HL-60 (cell line): ENCODE measurements at regions not wholly inside any gene's neighbourhood (a gene's known extent, or its start where the extent isn't known, plus 50 kb on each side); places are given as distances from the start of the nearest gene placed in this dataset.

ENCODE experiments used
- DNase-seq, 2 experiments: peaks; one replicate each; pipeline ENCODE4 v3.0.0-alpha.2; 2010 to 2020; ENCODE audit warnings: low read depth in 1 of 2, low spot score in 1 of 2
- H3K27ac ChIP-seq: fragments of 250-450 bp; sonication (Bioruptor Pico); replicated peaks from 2 replicates; pipeline ENCODE4 v1.5.1; 2020; ENCODE audit warnings: mild to moderate bottlenecking, moderate library complexity
- H3K27me3 ChIP-seq: fragments of 250-450 bp; sonication (Bioruptor Pico); 2 replicates; pipeline ENCODE4 v1.5.1; 2021; ENCODE audit warnings: mild to moderate bottlenecking, moderate library complexity; ENCODE audit not compliant: insufficient read depth, poor library complexity, severe bottlenecking
- H3K4me3 ChIP-seq: replicated peaks from 2 replicates; pipeline ENCODE4 v1.5.1; 2011; ENCODE audit warnings: mild to moderate bottlenecking, control low read depth, low read length; ENCODE audit not compliant: insufficient read depth
- CTCF ChIP-seq: IDR thresholded peaks from one replicate; pipeline ENCODE4 v1.5.1; 2011; ENCODE audit warnings: low read length, control low read depth, inconsistent platforms; ENCODE audit not compliant: insufficient read depth
- GABPA ChIP-seq: IDR thresholded peaks from 2 replicates; pipeline ENCODE4 v1.6.1; 2012; ENCODE audit warnings: low read depth
- POLR2AphosphoS5 ChIP-seq: IDR thresholded peaks from 2 replicates; pipeline ENCODE4 v1.6.1; 2012; ENCODE audit warnings: low read depth
- REST ChIP-seq: IDR thresholded peaks from 2 replicates; pipeline ENCODE4 v1.6.1; 2012; ENCODE audit warnings: low read depth; ENCODE audit not compliant: insufficient replicate concordance
- SPI1 ChIP-seq: IDR thresholded peaks from 2 replicates; pipeline ENCODE4 v1.6.1; 2012; ENCODE audit warnings: low read depth, mild to moderate bottlenecking, borderline replicate concordance

- TF ChIP-seq CTCF, result no peak
- TF ChIP-seq REST, result no peak
- no peak for TF ChIP-seq SPI1
- no peak for TF ChIP-seq POLR2AphosphoS5
- no peak for DNase-seq
- Histone ChIP-seq H3K4me3 (no peak overlapping the region), H3K27me3 (no peaks in the 10 kb centered on the region), H3K27ac (no peak overlapping the region)
Measured at GRCh38 chr6:164273491-164273890, 859.0 kb downstream of the QKI start.

DNA sequence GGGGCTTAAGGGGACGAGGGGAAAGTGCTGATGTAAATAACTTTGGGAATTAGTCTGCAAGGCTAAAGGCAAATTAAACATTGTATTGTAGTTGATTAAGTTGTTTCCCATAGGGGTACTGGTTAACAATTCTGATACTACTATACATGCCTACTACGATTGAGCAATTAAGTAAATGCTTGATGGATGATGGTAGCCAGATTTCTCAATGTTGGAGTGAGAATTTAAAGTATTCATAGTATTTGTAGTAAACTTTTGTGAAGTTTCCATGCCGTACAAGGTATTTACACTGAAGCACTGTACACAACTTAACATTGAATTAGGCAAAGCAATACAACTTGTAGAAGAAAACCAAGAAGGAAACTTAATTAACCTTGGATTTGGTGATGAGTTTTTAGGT, 852.3 kb downstream of the QKI start:
- no peaks in the 10 kb centered on the region for H3K27me3 ChIP-seq
- TF ChIP-seq REST (no peak), GABPA (no peak), POLR2AphosphoS5 (no peak), CTCF (no peak), SPI1 (no peak)
- DNase-seq, result no peak
- H3K4me3 ChIP-seq, result no peak overlapping the region
- no peak overlapping the region for H3K27ac ChIP-seq

- H3K27ac ChIP-seq, result no peak overlapping the region
- no peak overlapping the region for H3K4me3 ChIP-seq
- no peaks in the 10 kb centered on the region for H3K27me3 ChIP-seq
- no peak for DNase-seq
- TF ChIP-seq REST, result no peak
- TF ChIP-seq GABPA, result no peak
- TF ChIP-seq CTCF, result no peak
- TF ChIP-seq SPI1, result no peak
- no peak for TF ChIP-seq POLR2AphosphoS5
Measured at GRCh38 chr6:164262348-164262747, 847.8 kb downstream of the QKI start.
